Uterus (tissue), 2 donors: ENCODE measurements at regions not wholly inside any gene's neighbourhood (a gene's known extent, or its start where the extent isn't known, plus 50 kb on each side); places are given as distances from the start of the nearest gene placed in this dataset.

Experiments
- CTCF ChIP-seq, 4 experiments: fragments of 200-600 bp in 2 of 4; fragments of 450-650 bp in 2 of 4; sonication (generic) in 2 of 4; IDR thresholded peaks; one replicate each; pipeline ENCODE4 v1.5.1; 2016 to 2019; ENCODE audit warnings: antibody characterized with exemption in 4 of 4, mild to moderate bottlenecking in 2 of 4, moderate library complexity in 1 of 4
- POLR2A ChIP-seq, 2 donors: fragments of 450-650 bp; IDR thresholded peaks; one replicate each; pipeline ENCODE4 v1.6.1; 2016; ENCODE audit warnings: antibody characterized with exemption in 2 of 2, mild to moderate bottlenecking in 1 of 2, moderate library complexity in 1 of 2

DNA sequence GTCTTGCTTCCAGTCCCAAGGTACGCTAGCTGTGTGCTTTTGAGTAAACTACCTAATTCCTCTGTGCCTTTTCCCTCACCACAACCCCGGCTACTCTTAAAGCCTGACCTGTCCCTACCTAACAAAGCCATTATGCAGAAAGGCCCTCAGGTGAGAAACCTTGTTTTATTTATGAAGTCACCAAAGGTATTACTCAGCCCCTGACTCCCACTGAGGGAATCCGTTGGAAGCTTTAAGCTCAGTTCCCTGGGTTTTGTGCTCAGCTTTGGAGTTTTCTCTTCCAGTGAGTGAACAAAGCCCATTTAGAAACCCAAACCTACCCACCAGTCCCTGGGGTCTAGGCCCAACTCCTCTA lies 90.9 kb downstream of the APIP start:
- no peak for TF ChIP-seq CTCF (IDR thresholded peaks at IDR 0.05)
- no peak for TF ChIP-seq POLR2A (IDR thresholded peaks at IDR 0.05)
